Stimulated activated CD4-positive, alpha-beta T cell treated with anti-CD3 and anti-CD28 coated beads, Interleukin-4, amount 100 ng/mL, for 4 hours (primary cell): ENCODE measurements at regions not wholly inside any gene's neighbourhood (a gene's known extent, or its start where the extent isn't known, plus 50 kb on each side); places are given as distances from the start of the nearest gene placed in this dataset.
"Not testable (repeated sequence)": the region's sequence is repeated elsewhere in the genome, so short reads cannot be mapped to it uniquely, and the experiment has no call there.

ENCODE experiments used
- DNase-seq, 2 experiments: peaks; one replicate each; pipeline ENCODE4 v3.0.0-alpha.2; 2020

DNA sequence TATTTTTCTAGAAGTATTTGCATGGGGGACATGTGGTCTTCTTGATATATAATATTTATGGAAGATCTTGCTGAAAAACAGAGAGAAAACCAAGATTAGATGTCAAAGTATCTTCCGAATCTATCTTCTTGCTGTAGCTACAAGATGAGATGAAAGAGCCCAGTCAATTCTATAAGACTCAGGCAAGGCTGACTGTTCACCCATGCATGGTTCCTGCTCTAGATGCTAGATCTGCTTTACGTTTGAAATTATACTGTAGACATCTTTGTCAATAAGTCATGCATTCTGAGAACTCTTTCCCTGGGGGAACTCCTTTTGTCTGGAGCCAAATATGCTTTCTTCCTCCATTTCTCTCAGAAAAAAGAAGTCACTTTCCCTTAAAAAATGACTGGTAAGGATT is 1292.0 kb downstream of the XPNPEP1 start:
- DNase-seq, result no peak

- DNase-seq, result no peak
Measured at GRCh38 chr10:108629834-108630233, 1293.5 kb downstream of the XPNPEP1 start.

- DNase-seq, result no peak
Measured at GRCh38 chr10:108624052-108624451, 1299.3 kb downstream of the XPNPEP1 start.

- no peak for DNase-seq
Measured at GRCh38 chr10:108620821-108621534, 1302.3 kb downstream of the XPNPEP1 start.

DNA sequence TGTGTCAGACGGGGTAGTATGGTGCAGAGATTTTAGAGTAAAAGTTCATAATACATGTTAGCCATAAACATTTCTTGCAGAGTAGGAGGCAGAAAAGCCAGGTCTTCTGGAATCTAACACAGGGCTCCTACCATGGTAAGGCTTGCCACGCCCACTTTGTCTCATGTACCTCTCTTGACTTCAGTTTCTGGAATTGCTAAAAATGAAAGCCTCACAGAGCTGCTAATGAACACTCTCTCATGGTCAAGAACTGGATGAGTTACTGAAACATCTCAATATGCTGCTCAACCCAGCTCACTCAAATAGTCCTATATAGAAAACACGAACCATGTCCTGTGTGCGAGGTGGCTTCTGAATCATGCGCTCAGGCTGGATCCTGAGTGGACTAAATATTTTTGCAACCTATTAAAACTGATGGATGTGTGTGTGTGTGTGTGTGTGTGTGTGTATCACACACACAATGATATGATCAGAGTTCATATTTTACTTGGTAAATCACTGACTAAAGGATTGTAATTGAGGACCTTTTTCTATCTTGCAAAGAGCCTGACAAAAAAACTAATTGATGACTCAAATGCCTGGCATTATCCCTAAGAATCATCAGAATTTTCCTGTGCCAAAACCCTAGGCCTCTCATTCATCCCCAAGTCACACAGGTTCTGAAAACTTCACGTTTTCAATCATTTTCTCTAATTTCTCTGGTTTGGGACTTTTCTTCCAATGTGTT is 1306.6 kb downstream of the XPNPEP1 start:
- no peak for DNase-seq

DNA sequence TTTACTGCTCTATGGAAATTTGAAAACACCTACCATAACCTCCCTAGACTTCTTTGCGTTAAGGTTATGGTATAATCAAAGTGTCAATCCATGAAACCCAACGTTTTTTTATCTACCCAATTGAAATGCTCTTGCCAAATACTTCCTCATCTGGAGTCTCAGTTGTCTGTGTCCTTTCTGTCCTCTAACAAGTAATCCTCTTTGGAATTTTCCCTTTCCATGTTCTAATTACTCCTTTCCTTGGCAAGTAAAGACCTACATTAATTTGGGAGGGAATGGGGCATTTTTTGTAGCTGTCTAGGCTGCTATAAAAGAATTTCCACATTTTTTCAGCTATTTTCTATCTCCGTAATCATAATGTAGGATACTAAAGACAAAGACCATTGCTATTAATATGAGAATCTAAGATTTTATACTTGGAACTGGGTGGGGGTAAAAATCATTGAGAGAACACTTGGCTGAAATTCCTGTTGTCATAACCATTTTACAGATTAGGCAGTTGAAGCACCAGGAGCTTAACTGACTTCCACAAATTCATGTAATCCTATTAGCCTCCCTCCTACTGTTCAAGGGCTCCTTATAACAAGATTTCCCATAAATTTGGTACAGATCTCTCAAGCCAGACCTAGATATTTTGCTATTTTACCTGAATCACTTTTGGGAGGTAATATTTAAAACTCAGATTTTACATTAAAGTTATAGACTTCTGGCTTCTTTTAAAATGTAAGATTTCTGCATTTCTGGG is 1307.6 kb downstream of the XPNPEP1 start:
- no peak for DNase-seq

- DNase-seq, result no peak
Measured at GRCh38 chr10:108612485-108612884, 1310.8 kb downstream of the XPNPEP1 start.

- no peak for DNase-seq
Measured at GRCh38 chr10:108608860-108609259, 1314.5 kb downstream of the XPNPEP1 start.

DNA sequence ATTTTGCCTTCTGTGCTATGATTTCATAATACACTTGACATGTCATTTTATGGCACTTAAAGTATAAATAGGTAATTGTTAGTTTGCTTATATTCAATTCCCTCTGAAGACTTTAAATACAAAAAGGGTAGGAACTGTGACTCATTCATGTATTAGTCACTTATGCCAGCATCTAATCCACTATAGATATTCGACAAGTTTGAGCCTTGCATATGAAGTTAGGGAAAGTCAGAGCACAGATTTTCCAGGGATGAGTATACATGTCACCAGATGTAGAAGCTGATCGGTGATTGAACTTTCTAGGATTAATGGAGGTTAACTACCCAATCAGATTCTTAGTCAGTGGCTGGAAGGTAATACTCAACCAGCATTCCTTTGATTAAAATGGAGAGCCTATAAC is 1321.5 kb downstream of the XPNPEP1 start:
- no peak for DNase-seq

DNA sequence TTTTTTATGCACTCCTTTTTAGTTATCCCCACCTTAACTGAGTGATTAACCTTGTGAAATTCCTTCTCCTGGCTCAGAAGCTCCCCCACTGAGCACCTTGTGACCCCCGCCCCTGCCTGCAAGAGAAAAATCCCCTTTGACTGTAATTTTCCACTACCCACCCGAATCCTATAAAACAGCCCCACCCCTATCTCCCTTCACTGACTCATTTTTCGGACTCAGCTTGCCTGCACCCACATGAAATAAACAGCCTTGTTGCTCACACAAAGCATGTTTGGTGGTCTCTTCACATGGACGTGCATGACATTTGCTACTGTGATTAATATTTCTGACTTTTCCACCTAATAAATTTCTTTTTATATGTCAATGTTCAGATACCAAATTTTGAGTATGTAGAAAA is 1322.8 kb downstream of the XPNPEP1 start:
- not testable (repeated sequence) for DNase-seq

- DNase-seq, result not testable (repeated sequence)
Measured at GRCh38 chr10:108599317-108599716, 1324.0 kb downstream of the XPNPEP1 start.

DNA sequence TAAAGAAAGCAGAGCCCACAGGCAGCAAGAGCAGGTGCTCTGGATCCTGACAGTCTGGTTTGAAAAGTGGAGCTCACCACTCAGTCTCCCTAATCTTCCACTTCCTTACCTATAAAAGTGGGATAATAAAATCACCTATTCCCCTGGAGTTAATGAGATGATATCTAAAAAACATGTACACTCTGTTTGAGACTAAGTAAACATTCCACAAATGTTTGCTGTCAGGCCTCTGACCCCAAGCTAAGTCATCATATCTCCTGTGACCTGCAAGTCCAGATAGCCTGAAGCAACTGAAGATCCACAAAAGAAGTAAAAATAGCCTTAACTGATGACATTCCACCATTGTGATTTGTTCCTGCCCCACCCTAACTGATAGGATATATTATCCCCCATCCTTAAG is 1324.5 kb downstream of the XPNPEP1 start:
- DNase-seq, result no peak

DNA sequence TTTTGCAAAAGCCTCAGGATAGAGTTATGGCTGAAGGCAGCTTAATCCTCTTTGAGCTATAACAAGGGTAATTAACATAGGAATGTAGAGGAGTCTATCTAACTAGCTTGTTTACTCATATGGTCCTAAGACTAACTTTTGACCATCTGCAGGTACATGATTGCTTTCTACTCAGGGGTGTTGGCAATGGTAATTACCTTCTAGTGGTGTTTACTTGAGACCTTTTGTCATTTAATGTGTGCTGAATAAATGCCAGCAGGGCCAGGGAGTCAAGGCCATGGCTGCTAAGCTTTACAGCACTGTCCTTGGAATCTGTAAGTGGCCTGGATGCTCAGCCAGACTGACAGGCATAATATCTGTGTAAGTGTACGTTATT is 1325.0 kb downstream of the XPNPEP1 start:
- DNase-seq, result no peak

- DNase-seq, result no peak
Measured at GRCh38 chr10:108597657-108598319, 1325.5 kb downstream of the XPNPEP1 start.

DNA sequence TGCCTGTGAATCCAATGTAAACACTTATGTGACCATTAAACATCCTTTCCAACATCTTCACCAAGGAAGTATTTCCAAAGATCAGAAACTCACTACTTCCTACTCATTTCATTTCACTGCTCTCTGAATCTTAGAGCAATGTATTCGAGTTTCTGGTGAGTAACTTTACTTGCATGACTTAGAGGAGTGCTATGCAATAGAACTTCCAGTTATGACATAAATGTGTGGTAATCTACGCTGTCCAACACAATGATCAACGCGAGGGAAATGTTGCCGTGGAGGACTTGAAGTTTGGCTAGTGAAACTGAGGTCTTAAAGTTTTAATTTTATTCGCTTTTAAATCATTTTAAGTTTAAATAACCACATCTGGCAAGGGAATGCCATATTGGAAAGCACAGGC is 1326.3 kb downstream of the XPNPEP1 start:
- no peak for DNase-seq

GRCh38 chr10:108592956-108593355 is 1330.4 kb downstream of the XPNPEP1 start:
- DNase-seq, result no peak

DNA sequence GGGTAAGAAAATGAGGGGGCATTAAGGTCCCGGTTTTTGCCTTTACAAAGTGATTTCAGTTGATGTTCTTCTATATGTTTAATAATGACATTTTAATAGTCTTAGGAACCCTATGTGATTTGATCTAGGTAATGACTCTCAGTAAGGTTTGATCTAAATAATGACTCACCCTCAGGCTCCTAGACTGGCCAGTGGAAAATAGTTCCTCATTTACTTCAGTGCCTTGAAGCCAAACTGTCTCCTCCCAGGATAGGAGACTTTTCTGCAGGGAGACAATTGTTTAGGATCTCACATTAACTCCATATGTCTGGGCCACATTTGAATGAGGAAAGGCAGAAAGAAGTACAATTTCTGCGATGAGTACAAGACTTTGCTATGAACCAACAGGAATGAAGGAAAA is 1331.9 kb downstream of the XPNPEP1 start:
- DNase-seq, result no peak

GRCh38 chr10:108586424-108586823 is 1336.9 kb downstream of the XPNPEP1 start:
- DNase-seq, result no peak

- DNase-seq, result no peak
Measured at GRCh38 chr10:108583877-108584276, 1339.4 kb downstream of the XPNPEP1 start.

DNA sequence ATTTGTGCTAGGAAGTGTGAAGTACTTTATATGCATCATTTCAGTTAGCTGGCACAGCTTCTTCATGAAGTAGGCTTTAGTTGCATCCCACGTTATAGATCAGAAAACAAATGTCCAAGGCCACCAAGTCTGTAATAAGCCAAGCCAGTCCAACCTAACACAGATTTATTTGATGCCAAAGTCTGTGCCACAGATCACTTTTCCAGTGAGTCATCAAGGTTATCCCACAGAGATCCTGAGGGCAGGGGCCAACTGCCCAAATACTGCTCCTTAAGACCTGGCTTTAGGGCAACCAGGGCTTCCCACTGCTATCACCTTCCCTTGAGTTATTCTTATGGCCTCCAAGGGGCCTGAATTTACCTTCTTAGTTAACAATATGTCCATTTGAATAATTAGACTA is 1340.4 kb downstream of the XPNPEP1 start:
- no peak for DNase-seq

DNA sequence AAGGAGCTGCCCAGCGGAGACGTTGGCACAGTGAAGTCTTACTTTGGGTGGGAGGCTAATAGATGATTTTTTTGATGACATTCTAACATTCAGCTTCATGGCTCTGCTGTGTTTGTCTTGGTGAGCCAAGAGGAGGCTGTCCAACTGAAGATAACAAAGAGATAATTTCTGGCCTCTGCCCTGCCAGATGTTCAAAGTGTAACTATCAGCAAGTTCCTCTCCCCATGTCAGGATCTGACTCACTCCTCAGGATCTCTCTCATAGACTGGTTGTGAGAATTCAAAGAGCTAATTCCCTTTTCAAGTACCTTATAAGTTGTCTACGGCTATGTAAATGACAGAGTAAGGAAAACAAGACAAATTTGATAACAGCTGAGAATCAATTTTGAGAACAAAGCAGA is 1340.9 kb downstream of the XPNPEP1 start:
- DNase-seq, result no peak

DNA sequence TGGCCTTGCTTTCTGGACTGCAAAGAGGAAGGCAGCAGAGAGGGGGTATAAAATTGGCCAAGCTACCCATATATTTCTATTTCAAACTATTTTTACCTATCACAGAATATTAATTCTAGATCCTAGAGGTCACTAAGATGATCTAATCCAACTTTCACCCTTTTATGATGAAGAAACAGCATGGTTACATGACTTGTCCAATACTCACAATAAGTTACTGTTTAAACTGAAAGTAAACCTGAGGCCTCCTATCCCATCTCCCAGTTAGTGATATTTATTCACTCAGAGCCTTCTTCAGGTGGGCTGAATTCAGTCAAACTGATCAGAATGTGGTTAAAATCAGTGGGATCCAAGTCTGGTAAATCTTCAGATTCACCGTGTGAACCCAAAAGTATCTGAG is 1345.1 kb downstream of the XPNPEP1 start:
- no peak for DNase-seq

GRCh38 chr10:108574233-108574632 is 1349.1 kb downstream of the XPNPEP1 start:
- DNase-seq, result no peak
